ENCODE measurements at regions not wholly inside any gene's neighbourhood (a gene's known extent, or its start where the extent isn't known, plus 50 kb on each side); places are given as distances from the start of the nearest gene placed in this dataset.
A peak's percentile ranks its signal among the peaks of the same experiment; 100 is the strongest.
"Not testable (repeated sequence)": the region's sequence is repeated elsewhere in the genome, so short reads cannot be mapped to it uniquely, and the experiment has no call there.

- DNase-seq (ENCODE audit: low read depth), result no peak
- no peak overlapping the region for H3K4me3 ChIP-seq (replicated peaks; ENCODE audit: low read depth, low read length)
- TF ChIP-seq, protein P1, sequence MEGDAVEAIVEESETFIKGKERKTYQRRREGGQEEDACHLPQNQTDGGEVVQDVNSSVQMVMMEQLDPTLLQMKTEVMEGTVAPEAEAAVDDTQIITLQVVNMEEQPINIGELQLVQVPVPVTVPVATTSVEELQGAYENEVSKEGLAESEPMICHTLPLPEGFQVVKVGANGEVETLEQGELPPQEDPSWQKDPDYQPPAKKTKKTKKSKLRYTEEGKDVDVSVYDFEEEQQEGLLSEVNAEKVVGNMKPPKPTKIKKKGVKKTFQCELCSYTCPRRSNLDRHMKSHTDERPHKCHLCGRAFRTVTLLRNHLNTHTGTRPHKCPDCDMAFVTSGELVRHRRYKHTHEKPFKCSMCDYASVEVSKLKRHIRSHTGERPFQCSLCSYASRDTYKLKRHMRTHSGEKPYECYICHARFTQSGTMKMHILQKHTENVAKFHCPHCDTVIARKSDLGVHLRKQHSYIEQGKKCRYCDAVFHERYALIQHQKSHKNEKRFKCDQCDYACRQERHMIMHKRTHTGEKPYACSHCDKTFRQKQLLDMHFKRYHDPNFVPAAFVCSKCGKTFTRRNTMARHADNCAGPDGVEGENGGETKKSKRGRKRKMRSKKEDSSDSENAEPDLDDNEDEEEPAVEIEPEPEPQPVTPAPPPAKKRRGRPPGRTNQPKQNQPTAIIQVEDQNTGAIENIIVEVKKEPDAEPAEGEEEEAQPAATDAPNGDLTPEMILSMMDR (IDR thresholded peaks at IDR 0.05; ENCODE audit: low read length, missing control alignments), result no peak
Observed at GRCh38 chr6:112683106-112683505, 336.0 kb downstream of the RFPL4B start.

GRCh38 chr6:112683926-112684325 lies 336.8 kb downstream of the RFPL4B start:
- no peak overlapping the region for H3K4me3 ChIP-seq (replicated peaks; ENCODE audit: low read depth, low read length)
- peak; percentile 91 for DNase-seq (ENCODE audit: low read depth)
- TF ChIP-seq, protein P1 (IDR thresholded peaks at IDR 0.05; ENCODE audit: low read length, missing control alignments), result no peak

GRCh38 chr6:112685521-112686220 lies 338.5 kb downstream of the RFPL4B start:
- H3K4me3 ChIP-seq (replicated peaks; ENCODE audit: low read depth, low read length); DNase-seq (ENCODE audit: low read depth): not testable (repeated sequence)

DNA sequence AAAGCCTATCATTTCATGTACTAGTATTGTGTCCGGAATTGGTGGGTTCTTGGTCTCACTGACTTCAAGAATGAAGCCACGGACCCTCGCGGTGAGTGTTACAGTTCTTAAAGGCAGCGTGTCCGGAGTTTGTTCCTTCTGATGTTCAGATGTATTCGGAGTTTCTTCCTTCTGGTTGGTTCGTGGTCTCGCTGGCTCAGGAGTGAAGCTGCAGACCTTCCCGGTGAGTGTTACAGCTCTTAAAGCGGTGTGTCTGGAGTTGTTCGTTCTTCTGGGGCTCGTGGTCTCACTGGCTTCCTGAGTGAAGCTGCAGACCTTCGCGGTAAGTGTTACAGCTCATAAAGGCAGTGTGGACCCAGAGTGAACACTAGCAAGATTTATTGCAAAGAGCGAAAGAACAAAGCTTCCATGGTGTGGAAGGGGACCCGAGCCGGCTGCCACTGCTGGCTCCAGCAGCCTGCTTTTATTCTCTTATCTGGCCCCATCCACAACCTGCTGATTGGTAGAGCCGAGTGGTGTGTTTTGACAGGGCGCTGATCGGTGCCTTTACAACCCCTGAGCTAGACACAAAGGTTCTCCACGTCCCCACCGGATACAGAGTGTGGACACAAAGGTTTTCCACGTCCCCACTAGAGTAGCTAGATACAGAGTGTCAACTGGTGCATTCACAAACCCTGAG lies 341.5 kb downstream of the RFPL4B start:
- DNase-seq (ENCODE audit: low read depth); H3K4me3 ChIP-seq (replicated peaks; ENCODE audit: low read depth, low read length): not testable (repeated sequence)

GRCh38 chr6:112689183-112689858 lies 342.2 kb downstream of the RFPL4B start:
- not testable (repeated sequence) for H3K4me3 ChIP-seq (replicated peaks; ENCODE audit: low read depth, low read length); DNase-seq (ENCODE audit: low read depth)

DNA sequence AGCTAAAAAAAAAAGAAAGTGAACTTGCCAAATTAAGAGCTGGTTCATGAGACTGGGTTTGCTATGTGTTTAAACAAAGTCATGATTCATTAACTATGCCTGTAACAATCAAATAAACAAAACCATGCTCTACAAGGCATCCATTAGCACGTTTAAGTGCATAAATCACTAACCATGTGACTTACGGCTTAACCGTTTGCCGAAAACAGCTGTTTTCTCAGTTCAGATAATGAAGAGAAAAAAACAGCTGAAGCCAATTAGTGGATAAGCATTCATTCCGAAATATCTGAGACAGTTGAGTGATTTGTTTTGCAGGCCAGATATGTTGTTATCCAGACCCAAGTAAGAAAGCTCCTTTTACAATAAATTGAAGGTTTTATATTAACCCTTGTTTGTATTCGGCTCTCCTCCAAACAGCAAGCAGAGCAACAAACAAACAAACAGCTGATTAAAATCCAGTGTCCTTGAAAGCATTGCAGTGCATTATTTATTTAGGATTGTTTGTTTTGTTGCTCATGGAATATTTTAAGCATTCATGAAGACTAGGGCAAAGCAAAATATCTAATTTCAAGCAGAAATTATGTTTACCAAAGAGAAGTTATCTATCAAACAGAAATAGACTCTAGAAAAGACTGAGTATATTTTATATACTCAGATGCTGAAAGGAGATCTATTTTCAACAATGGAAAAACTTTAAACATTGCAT lies 343.5 kb downstream of the RFPL4B start:
- peak; percentile 13 for DNase-seq (ENCODE audit: low read depth)
- no peak overlapping the region for H3K4me3 ChIP-seq (replicated peaks; ENCODE audit: low read depth, low read length)

GRCh38 chr6:112691289-112691688 lies 344.2 kb downstream of the RFPL4B start:
- peak; percentile 76 for DNase-seq (ENCODE audit: low read depth)
- no peak overlapping the region for H3K4me3 ChIP-seq (replicated peaks; ENCODE audit: low read depth, low read length)
- TF ChIP-seq, protein P1 (IDR thresholded peaks at IDR 0.05; ENCODE audit: low read length, missing control alignments), result no peak

More for the DNA sequence above, 343.5 kb downstream of the RFPL4B start:
- TF ChIP-seq, protein P1 (IDR thresholded peaks at IDR 0.05; ENCODE audit: low read length, missing control alignments), result no peak

DNA sequence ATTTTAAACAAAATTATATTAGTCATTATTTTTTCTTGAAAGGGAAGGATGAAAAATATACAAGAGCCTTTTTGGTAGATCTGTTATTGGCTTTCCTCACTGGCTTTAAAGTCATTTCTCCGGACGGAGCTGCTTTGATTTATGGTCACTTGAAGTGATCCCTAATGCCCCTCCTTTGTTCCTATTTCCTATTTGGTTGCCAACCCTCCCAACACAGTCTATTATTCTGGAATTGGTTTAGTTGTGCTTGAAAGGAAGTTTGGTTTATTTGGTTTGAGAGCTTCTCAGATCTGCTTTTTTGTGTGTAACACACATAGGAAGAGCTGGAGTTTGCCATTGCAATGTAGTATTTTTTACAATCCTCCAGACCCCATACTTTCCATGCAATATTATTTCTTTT lies 347.9 kb downstream of the RFPL4B start:
- TF ChIP-seq, protein P1 (IDR thresholded peaks at IDR 0.05; ENCODE audit: low read length, missing control alignments), result no peak
- no peak overlapping the region for H3K4me3 ChIP-seq (replicated peaks; ENCODE audit: low read depth, low read length)
- DNase-seq (ENCODE audit: low read depth), result no peak
